SK-N-SH (cell line): ENCODE measurements at regions not wholly inside any gene's neighbourhood (a gene's known extent, or its start where the extent isn't known, plus 50 kb on each side); places are given as distances from the start of the nearest gene placed in this dataset.

Experiments used
- CTCF ChIA-PET: fragments of 300-600, 350-600 bp; formaldehyde crosslinking; extraction: SDS; loops from one replicate; lab custom pipeline; 2021; lab: Yijun Ruan, JAX
- POLR2A ChIA-PET: fragments of 350-600 bp; sonication (Branson Sonifier 250); formaldehyde crosslinking; extraction: SDS; loops from one replicate; lab custom pipeline; 2020; ENCODE audit warnings: antibody characterized with exemption, inconsistent platforms; lab: Yijun Ruan, JAX
- DNase-seq: peaks from one replicate; pipeline ENCODE4 v3.0.0; 2012
- H2AFZ ChIP-seq: fragments of 200-600 bp; sonication (generic); 2 replicates; pipeline ENCODE4 v1.8.1; 2016; ENCODE audit warnings: antibody characterized with exemption, mild to moderate bottlenecking, low read depth
- H3F3A ChIP-seq: fragments of 200-600 bp; sonication (generic); replicated peaks from 2 replicates; pipeline ENCODE3; 2016; ENCODE audit warnings: antibody characterized with exemption, mild to moderate bottlenecking; ENCODE audit not compliant: insufficient read depth
- H3K27ac ChIP-seq, 2 experiments: fragments of 200-500 bp in 1 of 2; fragments of 200-600 bp in 1 of 2; sonication (Bioruptor generic) in 1 of 2; sonication (generic), shearing (Covaris generic) in 1 of 2; 2 replicates each; pipeline versions ENCODE4 v1.5.1 to v1.6.1; 2014 to 2016; ENCODE audit warnings: low read depth in 2 of 2, inconsistent platforms in 1 of 2, low read length in 1 of 2, mild to moderate bottlenecking in 1 of 2, mixed read lengths in 1 of 2
- H3K27me3 ChIP-seq: fragments of 200-600 bp; sonication (generic), shearing (Covaris generic); 2 replicates; pipeline ENCODE4 v1.6.1; 2016; ENCODE audit warnings: mixed run types; ENCODE audit not compliant: insufficient read depth
- H3K36me3 ChIP-seq, 2 experiments: fragments of 200-500 bp in 1 of 2; fragments of 200-600 bp in 1 of 2; sonication (Bioruptor generic) in 1 of 2; sonication (generic) in 1 of 2; replicated peaks in 1 of 2; 2 replicates each; pipeline versions ENCODE3 to v1.5.1; 2014 to 2016; ENCODE audit warnings: low read length in 1 of 2, mild to moderate bottlenecking in 1 of 2; ENCODE audit not compliant: insufficient read depth in 2 of 2, control insufficient read depth in 1 of 2
- H3K4me1 ChIP-seq, 2 experiments: fragments of 200-500 bp in 1 of 2; fragments of 200-600 bp in 1 of 2; sonication (Bioruptor generic) in 1 of 2; sonication (generic), shearing (Covaris generic) in 1 of 2; 2 replicates each; pipeline versions ENCODE4 v1.5.1 to v1.6.1; 2014 to 2016; ENCODE audit warnings: low read depth in 1 of 2, low read length in 1 of 2, mixed run types in 1 of 2; ENCODE audit not compliant: insufficient read depth in 2 of 2, control insufficient read depth in 1 of 2
- H3K4me2 ChIP-seq: fragments of 200-600 bp; sonication (generic), shearing (Covaris generic); 2 replicates; pipeline ENCODE4 v1.6.1; 2017; ENCODE audit warnings: mixed run types
- H3K4me3 ChIP-seq, 2 experiments: fragments of 200-500 bp in 1 of 2; fragments of 200-600 bp in 1 of 2; sonication (Bioruptor generic) in 1 of 2; sonication (generic), shearing (Covaris generic) in 1 of 2; 2 replicates each; pipeline versions ENCODE4 v1.5.1 to v1.8.1; 2014 to 2016; ENCODE audit warnings: low read depth in 2 of 2, inconsistent platforms in 1 of 2, low read length in 1 of 2, mild to moderate bottlenecking in 1 of 2, mixed read lengths in 1 of 2, moderate library complexity in 1 of 2
- H3K79me2 ChIP-seq: fragments of 200-600 bp; sonication (generic); 2 replicates; pipeline ENCODE4 v1.8.1; 2017; ENCODE audit warnings: mild to moderate bottlenecking; ENCODE audit not compliant: insufficient read depth
- H3K9ac ChIP-seq: fragments of 200-600 bp; sonication (generic); 2 replicates; pipeline ENCODE4 v1.6.1; 2017; ENCODE audit warnings: mixed run types
- H3K9me2 ChIP-seq: fragments of 200-600 bp; sonication (generic); 2 replicates; pipeline ENCODE4 v1.6.1; 2017; ENCODE audit warnings: mixed run types
- H3K9me3 ChIP-seq: fragments of 200-600 bp; sonication (generic); 2 replicates; pipeline ENCODE4 v1.6.1; 2017; ENCODE audit warnings: mixed run types, mild to moderate bottlenecking, moderate library complexity
- H4K20me1 ChIP-seq: fragments of 200-600 bp; sonication (generic); 2 replicates; pipeline ENCODE4 v1.6.1; 2017; ENCODE audit warnings: mild to moderate bottlenecking, mixed run types; ENCODE audit not compliant: insufficient read depth
- EP300 ChIP-seq, 2 experiments: IDR thresholded peaks; 2 replicates each; pipeline versions ENCODE4 v1.4.0 to v1.6.1; 2012; ENCODE audit warnings: borderline replicate concordance in 1 of 2, low read depth in 1 of 2, low read length in 1 of 2
- EZH2phosphoT487 ChIP-seq: fragments of 200-600 bp; sonication (generic); IDR thresholded peaks from 2 replicates; pipeline ENCODE4 v1.6.1; 2017; ENCODE audit warnings: low read depth, mixed run types, mild to moderate bottlenecking, antibody characterized with exemption, moderate library complexity, borderline replicate concordance
- FOSL2 ChIP-seq: IDR thresholded peaks from 2 replicates; pipeline ENCODE4 v1.4.0; 2012; ENCODE audit warnings: low read depth, mild to moderate bottlenecking, moderate library complexity, borderline replicate concordance
- FOXM1 ChIP-seq: IDR thresholded peaks from 2 replicates; pipeline ENCODE4 v1.4.0; 2012; ENCODE audit warnings: low read depth, mild to moderate bottlenecking
- GABPA ChIP-seq: IDR thresholded peaks from 2 replicates; pipeline ENCODE4 v1.4.0; 2012; ENCODE audit warnings: low read depth, mild to moderate bottlenecking
- GATA2 ChIP-seq: sonication (generic); formaldehyde crosslinking; IDR thresholded peaks from 2 replicates; pipeline ENCODE4 v1.5.0; 2020; ENCODE audit warnings: mild to moderate bottlenecking, missing genetic modification reagents
- JUND ChIP-seq: IDR thresholded peaks from 2 replicates; pipeline ENCODE4 v1.4.0; 2012
- MEF2A ChIP-seq: IDR thresholded peaks from 2 replicates; pipeline ENCODE4 v1.4.0; 2012; ENCODE audit warnings: low read depth, borderline replicate concordance
- POLR2AphosphoS5 ChIP-seq: IDR thresholded peaks from 2 replicates; pipeline ENCODE4 v1.6.1; 2012; ENCODE audit warnings: low read depth, low read length
- RAD21 ChIP-seq: IDR thresholded peaks from 2 replicates; pipeline ENCODE4 v1.6.1; 2012; ENCODE audit warnings: mild to moderate bottlenecking, low read length
- TEAD4 ChIP-seq: IDR thresholded peaks from 2 replicates; pipeline ENCODE4 v1.4.0; 2012; ENCODE audit warnings: mild to moderate bottlenecking, borderline replicate concordance; ENCODE audit not compliant: insufficient read depth
- YY1 ChIP-seq: IDR thresholded peaks from 2 replicates; pipeline ENCODE4 v1.4.0; 2012; ENCODE audit warnings: low read depth, mild to moderate bottlenecking
- whole genome bisulfite sequencing: methylation state at CpG from one replicate; pipeline ENCODE4 v1.1.6; 2017; ENCODE audit warnings: low lambda C conversion rate; 5-methylcytosine and 5-hydroxymethylcytosine counted together
- TF ChIP-seq, protein P1 (sequence below): fragments of 150-350 bp; IDR thresholded peaks from 2 replicates; pipeline ENCODE4 v1.6.1; 2016; ENCODE audit warnings: mild to moderate bottlenecking, low read depth, low read length
- TF ChIP-seq, protein P2 (sequence below): IDR thresholded peaks from 2 replicates; pipeline ENCODE4 v1.4.0; 2012; ENCODE audit warnings: low read depth, borderline replicate concordance
- TF ChIP-seq, protein P3 (sequence below): fragments of 200-600 bp; sonication (generic); IDR thresholded peaks from 2 replicates; pipeline ENCODE4 v1.6.1; 2017; ENCODE audit warnings: antibody characterized with exemption, mild to moderate bottlenecking, moderate library complexity
- TF ChIP-seq, protein P4 (sequence below): IDR thresholded peaks from 2 replicates; pipeline ENCODE4 v1.6.1; 2012; ENCODE audit warnings: mild to moderate bottlenecking, low read depth, low read length, moderate library complexity
- TF ChIP-seq, protein P5 (sequence below): IDR thresholded peaks from 2 replicates; pipeline ENCODE4 v1.4.0; 2012; ENCODE audit warnings: low read depth
- TF ChIP-seq, protein P6 (sequence below): IDR thresholded peaks from 2 replicates; pipeline ENCODE4 v1.4.0; 2012; ENCODE audit warnings: low read depth, borderline replicate concordance

DNA sequence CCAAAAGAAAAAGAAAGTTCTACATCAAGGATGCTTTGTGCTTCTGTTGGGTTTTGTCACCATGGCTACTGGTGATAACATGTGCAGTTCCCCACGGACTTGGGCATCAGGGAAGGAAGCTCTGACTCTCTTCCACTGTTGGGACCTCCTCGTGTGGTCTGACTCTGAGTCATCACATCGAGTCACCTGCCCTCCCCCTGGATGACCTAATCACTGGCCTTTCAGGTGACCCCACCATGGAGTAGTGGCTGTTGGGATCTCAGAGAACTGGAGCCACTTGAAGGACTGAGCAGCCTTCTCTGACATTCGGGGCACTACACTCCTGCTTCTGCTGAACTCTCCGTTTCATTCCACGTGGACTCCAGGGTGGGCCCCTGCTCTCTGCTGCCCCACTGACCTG is 60.8 kb upstream of the DOCK1 start:
- TF ChIP-seq FOXM1, result no peak
- no peak for TF ChIP-seq TEAD4
- TF ChIP-seq GATA2, result no peak
- no peak for TF ChIP-seq FOSL2
- TF ChIP-seq YY1, result no peak
- no peak for TF ChIP-seq EP300 (IDR thresholded peaks at IDR 0.05; ENCODE audit: borderline replicate concordance in 1 of 2, low read depth in 1 of 2, low read length in 1 of 2)
- no peak for TF ChIP-seq POLR2AphosphoS5
- Histone ChIP-seq H2AFZ (no peak overlapping the region), H3K79me2 (no peaks in the 10 kb centered on the region), H3K9ac (no peak overlapping the region), H3K27me3 (peaks cover 9% of the 10 kb centered on the region; the same call in 1 of the 2 replicates), H3K4me2 (no peak overlapping the region), H3K9me2 (no peaks in the 10 kb centered on the region), H3K36me3 (no peaks in the 10 kb centered on the region), H3K27ac (no peak overlapping the region), H3K9me3 (no peaks in the 10 kb centered on the region), H4K20me1 (no peaks in the 10 kb centered on the region), H3K4me1 (no peaks in the 10 kb centered on the region), H3K4me3 (no peak overlapping the region), H3F3A (no peaks in the 10 kb centered on the region)
- no peak for DNase-seq
- CTCF ChIA-PET, result no interaction called here
- WGBS, result 20% methylated on average over 3 of the region's 6 CpGs
- POLR2A ChIA-PET, result no interaction called here

DNA sequence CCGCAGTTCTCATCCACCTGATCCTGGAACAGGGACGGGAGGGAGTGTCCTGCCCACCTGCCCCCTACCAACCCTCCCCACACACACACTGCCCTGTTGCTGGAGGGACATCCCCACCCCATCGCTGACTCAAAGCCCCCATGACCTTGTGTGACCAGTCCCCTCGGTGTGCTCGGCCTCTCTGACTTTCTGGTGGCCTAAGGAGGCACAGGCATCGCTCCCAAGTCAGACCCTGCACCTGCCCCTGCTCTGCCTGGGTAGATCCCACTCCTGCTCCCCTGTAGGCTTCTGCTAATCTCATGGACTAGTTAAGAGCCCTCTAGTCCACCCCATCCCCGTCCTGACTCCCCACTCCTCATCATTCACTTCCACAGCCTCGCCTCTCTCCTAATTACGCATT is 58.8 kb upstream of the DOCK1 start:
- Histone ChIP-seq H3K9me2 (no peaks in the 10 kb centered on the region), H3K9me3 (no peaks in the 10 kb centered on the region), H3K79me2 (no peaks in the 10 kb centered on the region), H3K27me3 (no peaks in the 10 kb centered on the region), H2AFZ (no peak overlapping the region), H4K20me1 (no peaks in the 10 kb centered on the region), H3K36me3 (no peaks in the 10 kb centered on the region), H3K4me1 (no peaks in the 10 kb centered on the region), H3K9ac (no peak overlapping the region), H3K4me3 (no peak overlapping the region), H3F3A (no peaks in the 10 kb centered on the region), H3K27ac (no peak overlapping the region), H3K4me2 (no peak overlapping the region)
- no peak for TF ChIP-seq GABPA
- TF ChIP-seq RAD21, result no peak
- TF ChIP-seq, protein P1, sequence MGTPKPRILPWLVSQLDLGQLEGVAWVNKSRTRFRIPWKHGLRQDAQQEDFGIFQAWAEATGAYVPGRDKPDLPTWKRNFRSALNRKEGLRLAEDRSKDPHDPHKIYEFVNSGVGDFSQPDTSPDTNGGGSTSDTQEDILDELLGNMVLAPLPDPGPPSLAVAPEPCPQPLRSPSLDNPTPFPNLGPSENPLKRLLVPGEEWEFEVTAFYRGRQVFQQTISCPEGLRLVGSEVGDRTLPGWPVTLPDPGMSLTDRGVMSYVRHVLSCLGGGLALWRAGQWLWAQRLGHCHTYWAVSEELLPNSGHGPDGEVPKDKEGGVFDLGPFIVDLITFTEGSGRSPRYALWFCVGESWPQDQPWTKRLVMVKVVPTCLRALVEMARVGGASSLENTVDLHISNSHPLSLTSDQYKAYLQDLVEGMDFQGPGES, result no peak
- TF ChIP-seq EZH2phosphoT487, result no peak
- no peak for TF ChIP-seq MEF2A
- TF ChIP-seq, protein P2, sequence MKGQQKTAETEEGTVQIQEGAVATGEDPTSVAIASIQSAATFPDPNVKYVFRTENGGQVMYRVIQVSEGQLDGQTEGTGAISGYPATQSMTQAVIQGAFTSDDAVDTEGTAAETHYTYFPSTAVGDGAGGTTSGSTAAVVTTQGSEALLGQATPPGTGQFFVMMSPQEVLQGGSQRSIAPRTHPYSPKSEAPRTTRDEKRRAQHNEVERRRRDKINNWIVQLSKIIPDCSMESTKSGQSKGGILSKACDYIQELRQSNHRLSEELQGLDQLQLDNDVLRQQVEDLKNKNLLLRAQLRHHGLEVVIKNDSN, result no peak
- TF ChIP-seq, protein P3, sequence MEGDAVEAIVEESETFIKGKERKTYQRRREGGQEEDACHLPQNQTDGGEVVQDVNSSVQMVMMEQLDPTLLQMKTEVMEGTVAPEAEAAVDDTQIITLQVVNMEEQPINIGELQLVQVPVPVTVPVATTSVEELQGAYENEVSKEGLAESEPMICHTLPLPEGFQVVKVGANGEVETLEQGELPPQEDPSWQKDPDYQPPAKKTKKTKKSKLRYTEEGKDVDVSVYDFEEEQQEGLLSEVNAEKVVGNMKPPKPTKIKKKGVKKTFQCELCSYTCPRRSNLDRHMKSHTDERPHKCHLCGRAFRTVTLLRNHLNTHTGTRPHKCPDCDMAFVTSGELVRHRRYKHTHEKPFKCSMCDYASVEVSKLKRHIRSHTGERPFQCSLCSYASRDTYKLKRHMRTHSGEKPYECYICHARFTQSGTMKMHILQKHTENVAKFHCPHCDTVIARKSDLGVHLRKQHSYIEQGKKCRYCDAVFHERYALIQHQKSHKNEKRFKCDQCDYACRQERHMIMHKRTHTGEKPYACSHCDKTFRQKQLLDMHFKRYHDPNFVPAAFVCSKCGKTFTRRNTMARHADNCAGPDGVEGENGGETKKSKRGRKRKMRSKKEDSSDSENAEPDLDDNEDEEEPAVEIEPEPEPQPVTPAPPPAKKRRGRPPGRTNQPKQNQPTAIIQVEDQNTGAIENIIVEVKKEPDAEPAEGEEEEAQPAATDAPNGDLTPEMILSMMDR, result no peak
- TF ChIP-seq, protein P4, sequence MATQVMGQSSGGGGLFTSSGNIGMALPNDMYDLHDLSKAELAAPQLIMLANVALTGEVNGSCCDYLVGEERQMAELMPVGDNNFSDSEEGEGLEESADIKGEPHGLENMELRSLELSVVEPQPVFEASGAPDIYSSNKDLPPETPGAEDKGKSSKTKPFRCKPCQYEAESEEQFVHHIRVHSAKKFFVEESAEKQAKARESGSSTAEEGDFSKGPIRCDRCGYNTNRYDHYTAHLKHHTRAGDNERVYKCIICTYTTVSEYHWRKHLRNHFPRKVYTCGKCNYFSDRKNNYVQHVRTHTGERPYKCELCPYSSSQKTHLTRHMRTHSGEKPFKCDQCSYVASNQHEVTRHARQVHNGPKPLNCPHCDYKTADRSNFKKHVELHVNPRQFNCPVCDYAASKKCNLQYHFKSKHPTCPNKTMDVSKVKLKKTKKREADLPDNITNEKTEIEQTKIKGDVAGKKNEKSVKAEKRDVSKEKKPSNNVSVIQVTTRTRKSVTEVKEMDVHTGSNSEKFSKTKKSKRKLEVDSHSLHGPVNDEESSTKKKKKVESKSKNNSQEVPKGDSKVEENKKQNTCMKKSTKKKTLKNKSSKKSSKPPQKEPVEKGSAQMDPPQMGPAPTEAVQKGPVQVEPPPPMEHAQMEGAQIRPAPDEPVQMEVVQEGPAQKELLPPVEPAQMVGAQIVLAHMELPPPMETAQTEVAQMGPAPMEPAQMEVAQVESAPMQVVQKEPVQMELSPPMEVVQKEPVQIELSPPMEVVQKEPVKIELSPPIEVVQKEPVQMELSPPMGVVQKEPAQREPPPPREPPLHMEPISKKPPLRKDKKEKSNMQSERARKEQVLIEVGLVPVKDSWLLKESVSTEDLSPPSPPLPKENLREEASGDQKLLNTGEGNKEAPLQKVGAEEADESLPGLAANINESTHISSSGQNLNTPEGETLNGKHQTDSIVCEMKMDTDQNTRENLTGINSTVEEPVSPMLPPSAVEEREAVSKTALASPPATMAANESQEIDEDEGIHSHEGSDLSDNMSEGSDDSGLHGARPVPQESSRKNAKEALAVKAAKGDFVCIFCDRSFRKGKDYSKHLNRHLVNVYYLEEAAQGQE, result no peak
- TF ChIP-seq, protein P5, sequence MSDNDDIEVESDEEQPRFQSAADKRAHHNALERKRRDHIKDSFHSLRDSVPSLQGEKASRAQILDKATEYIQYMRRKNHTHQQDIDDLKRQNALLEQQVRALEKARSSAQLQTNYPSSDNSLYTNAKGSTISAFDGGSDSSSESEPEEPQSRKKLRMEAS, result no peak
- no peak for TF ChIP-seq JUND
- TF ChIP-seq POLR2AphosphoS5, result no peak
- TF ChIP-seq, protein P6, sequence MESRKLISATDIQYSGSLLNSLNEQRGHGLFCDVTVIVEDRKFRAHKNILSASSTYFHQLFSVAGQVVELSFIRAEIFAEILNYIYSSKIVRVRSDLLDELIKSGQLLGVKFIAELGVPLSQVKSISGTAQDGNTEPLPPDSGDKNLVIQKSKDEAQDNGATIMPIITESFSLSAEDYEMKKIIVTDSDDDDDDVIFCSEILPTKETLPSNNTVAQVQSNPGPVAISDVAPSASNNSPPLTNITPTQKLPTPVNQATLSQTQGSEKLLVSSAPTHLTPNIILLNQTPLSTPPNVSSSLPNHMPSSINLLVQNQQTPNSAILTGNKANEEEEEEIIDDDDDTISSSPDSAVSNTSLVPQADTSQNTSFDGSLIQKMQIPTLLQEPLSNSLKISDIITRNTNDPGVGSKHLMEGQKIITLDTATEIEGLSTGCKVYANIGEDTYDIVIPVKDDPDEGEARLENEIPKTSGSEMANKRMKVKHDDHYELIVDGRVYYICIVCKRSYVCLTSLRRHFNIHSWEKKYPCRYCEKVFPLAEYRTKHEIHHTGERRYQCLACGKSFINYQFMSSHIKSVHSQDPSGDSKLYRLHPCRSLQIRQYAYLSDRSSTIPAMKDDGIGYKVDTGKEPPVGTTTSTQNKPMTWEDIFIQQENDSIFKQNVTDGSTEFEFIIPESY, result no peak
- ChIA-PET CTCF (no interaction called here), POLR2A (no interaction called here)
- 24% methylated on average over 8 of the region's 9 CpGs for WGBS
- DNase-seq, result no peak
